Muscle of leg (tissue), 3 donors: ENCODE measurements at regions not wholly inside any gene's neighbourhood (a gene's known extent, or its start where the extent isn't known, plus 50 kb on each side); places are given as distances from the start of the nearest gene placed in this dataset.
A peak's percentile ranks its signal among the peaks of the same experiment; 100 is the strongest.
"Not testable (repeated sequence)": the region's sequence is repeated elsewhere in the genome, so short reads cannot be mapped to it uniquely, and the experiment has no call there.

Experiments used
- DNase-seq: peaks from one replicate; pipeline ENCODE4 v3.0.0; 2013
- H3K27ac ChIP-seq: one replicate; pipeline ENCODE4 v1.5.1; 2013; ENCODE audit warnings: mild to moderate bottlenecking, low read length, control low read depth
- H3K27me3 ChIP-seq: one replicate; pipeline ENCODE4 v1.6.1; 2013; ENCODE audit warnings: low read length; ENCODE audit not compliant: control insufficient read depth, insufficient read depth
- H3K36me3 ChIP-seq: one replicate; pipeline ENCODE4 v1.6.1; 2013; ENCODE audit warnings: low read length; ENCODE audit not compliant: control insufficient read depth, insufficient read depth
- H3K4me1 ChIP-seq: one replicate; pipeline ENCODE4 v1.6.1; 2013; ENCODE audit warnings: low read length; ENCODE audit not compliant: control insufficient read depth, insufficient read depth
- H3K4me3 ChIP-seq: one replicate; pipeline ENCODE4 v1.5.1; 2013; ENCODE audit warnings: low read length, control low read depth
- H3K9me3 ChIP-seq: replicated peaks from 2 replicates; pipeline ENCODE4 v1.6.1; 2013; ENCODE audit warnings: low read depth, low read length; ENCODE audit not compliant: control insufficient read depth
- WGBS: methylation state at CpG from one replicate; pipeline ENCODE4 v1.1.5; 2013; ENCODE audit warnings: missing lambda C conversion rate; ENCODE audit not compliant: insufficient coverage; 5-methylcytosine and 5-hydroxymethylcytosine counted together

DNA sequence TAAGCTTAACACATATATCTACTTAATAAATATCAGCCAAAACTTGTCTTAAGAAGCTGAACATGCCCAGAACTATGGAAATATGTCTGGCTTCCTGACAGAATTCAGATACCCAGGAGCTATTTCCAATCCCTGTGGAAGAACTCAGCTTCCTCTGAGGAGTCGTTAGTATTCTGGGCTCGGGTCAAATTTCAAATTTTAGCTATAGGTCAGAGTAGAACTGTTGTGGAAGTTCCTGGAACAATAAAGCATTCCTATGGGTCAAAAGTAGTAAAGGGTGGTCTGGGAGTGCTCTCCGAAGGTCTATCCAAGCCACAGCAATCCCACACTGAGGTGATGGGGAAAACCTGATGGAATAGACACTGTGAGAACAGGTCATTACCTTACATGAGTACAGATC, 342.7 kb upstream of the CHST9 start:
- no peaks in the 10 kb centered on the region for H3K36me3 ChIP-seq
- WGBS: no CpG with 5 or more reads among the region's 3 CpGs
- peak overlapping the region; percentile 25 for H3K27ac ChIP-seq
- peaks cover 5% of the 10 kb centered on the region for H3K4me1 ChIP-seq
- H3K27me3 ChIP-seq: no peaks in the 10 kb centered on the region
- no peaks in the 10 kb centered on the region for H3K9me3 ChIP-seq
- H3K4me3 ChIP-seq: no peak overlapping the region
- DNase-seq: peak; percentile 61

GRCh38 chr18:27520401-27520800, 335.3 kb upstream of the CHST9 start:
- DNase-seq: peak; percentile 28
- H3K27me3 ChIP-seq: no peaks in the 10 kb centered on the region
- H3K9me3 ChIP-seq: no peaks in the 10 kb centered on the region
- H3K36me3 ChIP-seq: no peaks in the 10 kb centered on the region
- no peak overlapping the region for H3K4me3 ChIP-seq
- H3K27ac ChIP-seq: no peak overlapping the region
- no CpG with 5 or more reads among the region's 2 CpGs for WGBS
- no peaks in the 10 kb centered on the region for H3K4me1 ChIP-seq

DNA sequence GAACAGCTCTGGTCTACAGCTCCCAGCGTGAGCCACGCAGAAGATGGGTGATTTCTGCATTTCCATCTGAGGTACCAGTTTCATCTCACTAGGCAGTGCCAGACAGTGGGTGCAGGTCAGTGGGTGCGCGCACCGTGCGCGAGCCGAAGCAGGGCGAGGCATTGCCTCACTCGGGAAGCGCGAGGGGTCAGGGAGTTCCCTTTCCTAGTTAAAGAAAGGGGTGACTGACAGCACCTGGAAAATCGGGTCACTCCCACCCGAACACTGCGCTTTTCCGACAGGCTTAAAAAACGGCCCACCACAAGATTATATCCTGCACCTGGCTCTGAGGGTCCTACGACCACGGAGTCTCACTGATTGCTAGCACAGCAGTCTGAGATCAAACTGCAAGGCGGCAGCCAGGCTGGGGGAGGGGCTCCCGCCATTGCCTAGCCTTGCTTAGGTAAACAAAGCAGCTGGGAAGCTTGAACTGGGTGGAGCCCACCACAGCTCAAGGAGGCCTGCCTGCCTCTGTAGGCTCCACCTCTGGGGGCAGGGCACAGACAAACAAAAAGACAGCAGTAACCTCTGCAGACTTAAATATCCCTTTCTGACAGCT, 325.0 kb upstream of the CHST9 start:
- H3K4me3 ChIP-seq, H3K27me3 ChIP-seq, H3K9me3 ChIP-seq, H3K27ac ChIP-seq, H3K4me1 ChIP-seq, H3K36me3 ChIP-seq, DNase-seq: not testable (repeated sequence)
- 87% methylated on average over 12 of the region's 21 CpGs for WGBS

DNA sequence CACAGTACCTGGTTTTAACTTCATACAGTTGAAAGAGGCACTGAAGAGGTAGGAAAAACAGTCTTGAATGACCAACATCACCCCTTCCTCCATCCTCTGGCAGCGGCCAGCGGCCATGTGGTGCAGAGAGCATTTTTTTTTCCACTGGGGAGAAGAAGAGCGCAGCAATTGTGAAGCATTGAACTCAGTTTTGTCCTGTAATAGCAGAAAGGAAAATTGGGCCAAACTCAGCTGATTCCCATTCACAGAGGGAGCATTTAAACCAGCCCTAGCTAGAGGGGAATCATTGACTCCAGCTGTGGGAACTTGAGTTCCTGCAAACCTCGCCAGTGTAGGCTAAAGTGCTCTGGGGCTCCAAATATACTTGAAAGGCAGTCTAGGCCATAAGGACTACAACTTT, 316.6 kb upstream of the CHST9 start:
- Histone ChIP-seq H3K9me3 (no peaks in the 10 kb centered on the region), H3K27me3 (no peaks in the 10 kb centered on the region), H3K4me3 (no peak overlapping the region), H3K4me1 (no peaks in the 10 kb centered on the region), H3K27ac (peak overlapping the region; percentile 35), H3K36me3 (no peaks in the 10 kb centered on the region)
- DNase-seq: peak; percentile 90
- 13% methylated on average over 1 of the region's 4 CpGs for WGBS

- H3K27ac ChIP-seq: no peak overlapping the region
- H3K9me3 ChIP-seq: no peaks in the 10 kb centered on the region
- WGBS: 83% methylated on average over 4 of the region's 5 CpGs
- H3K36me3 ChIP-seq: no peaks in the 10 kb centered on the region
- no peak overlapping the region for H3K4me3 ChIP-seq
- no peaks in the 10 kb centered on the region for H3K27me3 ChIP-seq
- no peaks in the 10 kb centered on the region for H3K4me1 ChIP-seq
- DNase-seq: no peak
Observed at GRCh38 chr18:27500531-27500930, 315.4 kb upstream of the CHST9 start.

DNA sequence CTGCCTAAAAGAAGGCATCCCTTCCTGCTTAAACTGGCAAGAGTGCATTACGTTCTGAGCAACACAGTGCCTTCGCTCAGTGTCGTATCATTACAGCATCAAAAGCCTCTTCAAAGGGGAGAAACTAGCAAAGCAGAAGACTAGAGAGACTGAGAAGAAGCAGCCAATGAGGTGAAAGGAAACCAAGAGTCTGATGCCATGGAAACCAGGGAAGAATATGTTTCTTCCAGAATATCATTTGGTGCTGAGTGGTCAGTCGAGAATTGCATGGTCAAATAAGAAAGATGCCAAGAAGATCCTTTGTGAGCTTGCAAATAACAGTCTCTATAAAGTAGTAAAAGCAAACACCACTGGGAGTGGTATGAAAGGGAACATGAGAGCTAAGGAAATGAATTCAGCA, 312.1 kb upstream of the CHST9 start:
- H3K9me3 ChIP-seq: no peaks in the 10 kb centered on the region

GRCh38 chr18:27493182-27493581, 308.1 kb upstream of the CHST9 start:
- 79% methylated on average over 3 of the region's 4 CpGs for WGBS
- no peak for DNase-seq
- H3K4me3 ChIP-seq: no peak overlapping the region
- no peaks in the 10 kb centered on the region for H3K9me3 ChIP-seq
- no peaks in the 10 kb centered on the region for H3K4me1 ChIP-seq
- H3K27me3 ChIP-seq: no peaks in the 10 kb centered on the region
- no peaks in the 10 kb centered on the region for H3K36me3 ChIP-seq
- H3K27ac ChIP-seq: no peak overlapping the region

More for the DNA sequence above, 312.1 kb upstream of the CHST9 start:
- Histone ChIP-seq H3K27me3 (no peaks in the 10 kb centered on the region), H3K36me3 (no peaks in the 10 kb centered on the region), H3K4me3 (no peak overlapping the region), H3K4me1 (no peaks in the 10 kb centered on the region), H3K27ac (no peak overlapping the region)
- no CpG with 5 or more reads among the region's 4 CpGs for WGBS
- DNase-seq: peak; percentile 71

DNA sequence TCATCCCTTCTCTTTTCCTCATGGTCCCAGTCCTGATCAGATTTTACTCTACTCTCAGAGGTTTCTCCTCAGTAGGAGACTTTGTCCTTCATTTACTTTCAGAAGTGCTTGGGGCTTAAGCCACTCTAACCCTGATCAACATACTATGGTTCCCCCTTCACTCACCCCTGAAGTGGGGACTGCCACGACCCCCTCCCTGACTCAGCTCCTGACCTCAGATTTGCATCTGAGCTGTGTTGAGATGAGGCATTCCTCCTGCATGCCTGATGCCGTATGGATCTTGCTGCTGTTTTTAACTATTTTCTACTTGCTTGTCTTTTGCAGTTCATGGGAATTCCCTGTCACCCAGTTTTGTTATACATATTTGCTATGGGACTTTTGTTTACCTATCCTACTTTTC, 306.7 kb upstream of the CHST9 start:
- Histone ChIP-seq H3K9me3 (no peaks in the 10 kb centered on the region), H3K36me3 (no peaks in the 10 kb centered on the region), H3K27me3 (no peaks in the 10 kb centered on the region), H3K4me3 (no peak overlapping the region), H3K4me1 (no peaks in the 10 kb centered on the region), H3K27ac (no peak overlapping the region)
- 17% methylated on average over 1 of the region's 2 CpGs for WGBS
- no peak for DNase-seq

GRCh38 chr18:27483276-27483675, 298.2 kb upstream of the CHST9 start:
- H3K9me3 ChIP-seq: no peaks in the 10 kb centered on the region
- H3K27me3 ChIP-seq: no peaks in the 10 kb centered on the region
- no peak for DNase-seq
- 63% methylated on average over 3 of the region's 4 CpGs for WGBS
- H3K4me3 ChIP-seq: no peak overlapping the region
- H3K4me1 ChIP-seq: no peaks in the 10 kb centered on the region
- no peaks in the 10 kb centered on the region for H3K36me3 ChIP-seq
- no peak overlapping the region for H3K27ac ChIP-seq

DNA sequence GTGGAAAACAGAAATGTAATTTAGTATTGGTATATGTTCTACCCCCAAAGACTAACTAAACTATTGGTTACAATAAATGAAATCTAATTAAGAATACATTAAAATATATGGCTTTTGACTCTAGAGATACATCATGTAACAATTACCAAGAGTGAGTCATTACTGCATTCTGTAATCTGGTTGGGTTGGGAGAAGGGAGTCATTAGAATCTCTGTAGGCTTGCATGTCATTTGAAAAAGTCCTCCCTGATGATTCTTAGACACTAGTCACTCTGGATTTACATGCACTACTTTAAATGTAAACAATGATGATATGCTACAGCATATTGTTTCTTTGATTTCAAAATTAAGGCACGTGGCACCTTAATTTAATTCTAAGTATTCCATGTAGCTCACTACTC, 293.4 kb upstream of the CHST9 start:
- Histone ChIP-seq H3K36me3 (no peaks in the 10 kb centered on the region), H3K9me3 (no peaks in the 10 kb centered on the region), H3K27me3 (no peaks in the 10 kb centered on the region), H3K27ac (no peak overlapping the region), H3K4me1 (no peaks in the 10 kb centered on the region), H3K4me3 (no peak overlapping the region)
- no peak for DNase-seq
- WGBS: no CpG with 5 or more reads among the region's 1 CpG

- 78% methylated on average over 3 of the region's 6 CpGs for WGBS
- H3K27me3 ChIP-seq: no peaks in the 10 kb centered on the region
- H3K36me3 ChIP-seq: no peaks in the 10 kb centered on the region
- H3K9me3 ChIP-seq: no peaks in the 10 kb centered on the region
- no peak for DNase-seq
- no peak overlapping the region for H3K27ac ChIP-seq
- no peak overlapping the region for H3K4me3 ChIP-seq
- H3K4me1 ChIP-seq: no peaks in the 10 kb centered on the region
Observed at GRCh38 chr18:27473318-27473717, 288.2 kb upstream of the CHST9 start.
